OCI-LY7 (cell line): ENCODE measurements at regions not wholly inside any gene's neighbourhood (a gene's known extent, or its start where the extent isn't known, plus 50 kb on each side); places are given as distances from the start of the nearest gene placed in this dataset.

Experiments used
- BruUV-seq: library from RNA; stranded (reverse); fragments of 400-500 nt; replicated peaks from 2 replicates; lab custom pipeline; 2021; lab: Mats Ljungman, UMichigan
- CTCF ChIA-PET: fragments of 300-600 bp; sonication (Branson Sonifier 250); formaldehyde crosslinking; loops from one replicate; lab custom pipeline; 2022; ENCODE audit warnings: antibody characterized with exemption; ENCODE audit not compliant: unreplicated experiment; lab: Charles Lee
- POLR2A ChIA-PET: fragments of 300-600 bp; sonication (Branson Sonifier 250); formaldehyde crosslinking; loops from one replicate; lab custom pipeline; 2022; ENCODE audit warnings: antibody characterized with exemption; lab: Charles Lee
- DNase-seq: peaks from one replicate; pipeline ENCODE4 v3.0.0-alpha.2; 2015; ENCODE audit warnings: low spot score
- H2AFZ ChIP-seq: fragments of 200-600 bp; sonication (generic), shearing (Covaris generic); 2 replicates; pipeline ENCODE4 v1.6.1; 2014; ENCODE audit warnings: mild to moderate bottlenecking, antibody characterized with exemption, low read length, moderate library complexity
- H3K27ac ChIP-seq: fragments of 200-600 bp; sonication (generic); 2 replicates; pipeline ENCODE4 v1.5.1; 2014; ENCODE audit warnings: mixed run types, low read depth, mild to moderate bottlenecking, moderate library complexity, low read length, inconsistent platforms; ENCODE audit not compliant: poor library complexity, severe bottlenecking
- H3K36me3 ChIP-seq: fragments of 200-600 bp; sonication (generic); 2 replicates; pipeline ENCODE4 v1.6.1; 2014; ENCODE audit warnings: mild to moderate bottlenecking, antibody characterized with exemption, low read length, moderate library complexity, mixed read lengths; ENCODE audit not compliant: insufficient read depth
- H3K4me1 ChIP-seq: fragments of 200-600 bp; sonication (generic); 2 replicates; pipeline ENCODE4 v1.5.1; 2014; ENCODE audit warnings: mild to moderate bottlenecking, low read length; ENCODE audit not compliant: insufficient read depth, poor library complexity, severe bottlenecking
- H3K4me2 ChIP-seq: fragments of 200-600 bp; sonication (generic); 2 replicates; pipeline ENCODE4 v1.6.1; 2014; ENCODE audit warnings: mild to moderate bottlenecking, low read length
- H3K4me3 ChIP-seq: fragments of 200-600 bp; sonication (generic); 2 replicates; pipeline ENCODE4 v1.5.1; 2014; ENCODE audit warnings: mild to moderate bottlenecking, low read depth, low read length; ENCODE audit not compliant: poor library complexity, severe bottlenecking
- H3K79me2 ChIP-seq: fragments of 200-600 bp; sonication (generic); 2 replicates; pipeline ENCODE4 v1.6.1; 2016; ENCODE audit warnings: low read depth, mild to moderate bottlenecking, low read length, moderate library complexity, mixed read lengths; ENCODE audit not compliant: insufficient read depth
- H3K9me2 ChIP-seq: fragments of 200-600 bp; sonication (generic); 2 replicates; pipeline ENCODE4 v1.6.1; 2016; ENCODE audit warnings: mild to moderate bottlenecking, low read length, mixed read lengths; ENCODE audit not compliant: insufficient read depth
- H3K9me3 ChIP-seq: fragments of 200-600 bp; sonication (generic); 2 replicates; pipeline ENCODE4 v1.6.1; 2014; ENCODE audit warnings: mild to moderate bottlenecking, mixed run types, low read length, mixed read lengths
- H4K20me1 ChIP-seq: fragments of 200-600 bp; sonication (generic); 2 replicates; pipeline ENCODE4 v1.6.1; 2014; ENCODE audit warnings: mild to moderate bottlenecking, antibody characterized with exemption, low read length, moderate library complexity, mixed read lengths; ENCODE audit not compliant: insufficient read depth
- EZH2phosphoT487 ChIP-seq: fragments of 200-600 bp; sonication (generic); IDR thresholded peaks from 2 replicates; pipeline ENCODE4 v1.6.1; 2018; ENCODE audit warnings: low read depth, borderline replicate concordance, mild to moderate bottlenecking, mixed run types, antibody characterized with exemption, low read length, moderate library complexity, mixed read lengths
- intact Hi-C: fragments of 100-400 bp; cut with micrococcal nuclease; formaldehyde crosslinking; loops from one replicate; pipeline ENCODE4 v1.10.0; 2022; ENCODE audit not compliant: unreplicated experiment
- TF ChIP-seq, protein P1 (sequence below): fragments of 200-600 bp; sonication (generic); conservative IDR thresholded peaks from 2 replicates; pipeline ENCODE4 v1.5.1; 2014; ENCODE audit warnings: mild to moderate bottlenecking, antibody characterized with exemption, low read length, moderate library complexity, mixed read lengths

- CTCF ChIA-PET, result no interaction called here
- Histone ChIP-seq H3K4me1 (no peaks in the 10 kb centered on the region), H3K4me2 (no peak overlapping the region), H3K36me3 (no peaks in the 10 kb centered on the region), H3K9me3 (no peaks in the 10 kb centered on the region), H3K4me3 (no peak overlapping the region), H4K20me1 (no peaks in the 10 kb centered on the region), H3K79me2 (no peaks in the 10 kb centered on the region), H3K9me2 (no peaks in the 10 kb centered on the region), H2AFZ (no peak overlapping the region), H3K27ac (no peak overlapping the region)
- POLR2A ChIA-PET, result no interaction called here
- no peak for TF ChIP-seq EZH2phosphoT487
- TF ChIP-seq, protein P1, sequence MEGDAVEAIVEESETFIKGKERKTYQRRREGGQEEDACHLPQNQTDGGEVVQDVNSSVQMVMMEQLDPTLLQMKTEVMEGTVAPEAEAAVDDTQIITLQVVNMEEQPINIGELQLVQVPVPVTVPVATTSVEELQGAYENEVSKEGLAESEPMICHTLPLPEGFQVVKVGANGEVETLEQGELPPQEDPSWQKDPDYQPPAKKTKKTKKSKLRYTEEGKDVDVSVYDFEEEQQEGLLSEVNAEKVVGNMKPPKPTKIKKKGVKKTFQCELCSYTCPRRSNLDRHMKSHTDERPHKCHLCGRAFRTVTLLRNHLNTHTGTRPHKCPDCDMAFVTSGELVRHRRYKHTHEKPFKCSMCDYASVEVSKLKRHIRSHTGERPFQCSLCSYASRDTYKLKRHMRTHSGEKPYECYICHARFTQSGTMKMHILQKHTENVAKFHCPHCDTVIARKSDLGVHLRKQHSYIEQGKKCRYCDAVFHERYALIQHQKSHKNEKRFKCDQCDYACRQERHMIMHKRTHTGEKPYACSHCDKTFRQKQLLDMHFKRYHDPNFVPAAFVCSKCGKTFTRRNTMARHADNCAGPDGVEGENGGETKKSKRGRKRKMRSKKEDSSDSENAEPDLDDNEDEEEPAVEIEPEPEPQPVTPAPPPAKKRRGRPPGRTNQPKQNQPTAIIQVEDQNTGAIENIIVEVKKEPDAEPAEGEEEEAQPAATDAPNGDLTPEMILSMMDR, result no peak
- intact Hi-C loops, result no loop called here
- no peak for DNase-seq
- BruUV-seq, result no TSS peak
Observed at GRCh38 chr11:109799604-109800003, 293.6 kb upstream of the ZC3H12C start.

DNA sequence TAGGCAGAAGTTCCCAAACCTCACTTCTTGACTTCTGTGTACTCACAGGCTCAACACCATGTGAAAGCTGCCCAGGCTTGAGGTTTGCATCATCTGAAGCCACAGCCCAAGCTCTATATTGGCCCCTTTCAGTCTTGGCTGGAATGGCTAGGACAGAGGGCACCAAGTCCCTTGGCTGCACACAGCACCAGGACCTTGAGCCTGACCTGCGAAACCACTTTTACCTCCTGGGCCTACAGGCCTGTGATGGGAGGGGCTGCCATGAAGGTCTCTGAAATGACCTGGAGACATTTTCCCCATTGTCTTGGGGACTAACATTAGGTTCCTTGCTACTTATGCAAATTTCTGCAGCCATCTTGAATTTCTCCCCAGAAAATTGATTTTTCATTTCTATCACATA, 288.3 kb upstream of the ZC3H12C start:
- no peak for DNase-seq
- no peak overlapping the region for H3K4me3 ChIP-seq
- no peaks in the 10 kb centered on the region for H3K9me2 ChIP-seq
- no peaks in the 10 kb centered on the region for H3K4me1 ChIP-seq
- H2AFZ ChIP-seq, result no peak overlapping the region
- TF ChIP-seq, protein P1, result no peak
- no peak for TF ChIP-seq EZH2phosphoT487
- ChIA-PET CTCF (no interaction called here), POLR2A (no interaction called here)
- no peak overlapping the region for H3K27ac ChIP-seq
- intact Hi-C loops, result no loop called here
- no TSS peak for BruUV-seq
- no peak overlapping the region for H3K4me2 ChIP-seq
- no peaks in the 10 kb centered on the region for H3K79me2 ChIP-seq
- no peaks in the 10 kb centered on the region for H4K20me1 ChIP-seq
- H3K9me3 ChIP-seq, result no peaks in the 10 kb centered on the region
- H3K36me3 ChIP-seq, result no peaks in the 10 kb centered on the region

GRCh38 chr11:109806205-109806604, 287.0 kb upstream of the ZC3H12C start:
- H3K27ac ChIP-seq, result no peak overlapping the region
- no peak overlapping the region for H3K4me2 ChIP-seq
- H3K36me3 ChIP-seq, result no peaks in the 10 kb centered on the region
- CTCF ChIA-PET, result no interaction called here
- no peaks in the 10 kb centered on the region for H3K79me2 ChIP-seq
- POLR2A ChIA-PET, result interaction anchor here (0.8 kb wide), 1 partner anchor 16 kb away, joined by 3 read pairs; no protein-coding TSS in a partner anchor
- TF ChIP-seq EZH2phosphoT487, result no peak
- TF ChIP-seq, protein P1, result no peak
- H3K9me2 ChIP-seq, result no peaks in the 10 kb centered on the region
- H3K4me1 ChIP-seq, result no peaks in the 10 kb centered on the region
- no peaks in the 10 kb centered on the region for H4K20me1 ChIP-seq
- H2AFZ ChIP-seq, result no peak overlapping the region
- no peak overlapping the region for H3K4me3 ChIP-seq
- no TSS peak for BruUV-seq
- no peaks in the 10 kb centered on the region for H3K9me3 ChIP-seq
- intact Hi-C loops, result no loop called here
- no peak for DNase-seq
